Ovary (tissue), 3 donors: ENCODE measurements at regions not wholly inside any gene's neighbourhood (a gene's known extent, or its start where the extent isn't known, plus 50 kb on each side); places are given as distances from the start of the nearest gene placed in this dataset.

Source experiments
- EP300 ChIP-seq: sonication (generic); formaldehyde crosslinking; IDR thresholded peaks from one replicate; pipeline ENCODE4 v1.6.1; 2017; ENCODE audit warnings: antibody characterized with exemption
- POLR2A ChIP-seq: fragments of 450-650 bp; IDR thresholded peaks from one replicate; pipeline ENCODE4 v1.6.1; 2017; ENCODE audit warnings: antibody characterized with exemption, mild to moderate bottlenecking, moderate library complexity
- TF ChIP-seq, protein P1 (sequence below), 3 donors: fragments of 450-650 bp in 2 of 3; fragments of 200-600 bp in 1 of 3; IDR thresholded peaks; one replicate each; pipeline versions ENCODE4 v1.5.1 to v1.8.0; 2016 to 2022; ENCODE audit warnings: antibody characterized with exemption in 3 of 3, mild to moderate bottlenecking in 1 of 3
- donor health status: DM: no; HTN: no; CAD: no.

DNA sequence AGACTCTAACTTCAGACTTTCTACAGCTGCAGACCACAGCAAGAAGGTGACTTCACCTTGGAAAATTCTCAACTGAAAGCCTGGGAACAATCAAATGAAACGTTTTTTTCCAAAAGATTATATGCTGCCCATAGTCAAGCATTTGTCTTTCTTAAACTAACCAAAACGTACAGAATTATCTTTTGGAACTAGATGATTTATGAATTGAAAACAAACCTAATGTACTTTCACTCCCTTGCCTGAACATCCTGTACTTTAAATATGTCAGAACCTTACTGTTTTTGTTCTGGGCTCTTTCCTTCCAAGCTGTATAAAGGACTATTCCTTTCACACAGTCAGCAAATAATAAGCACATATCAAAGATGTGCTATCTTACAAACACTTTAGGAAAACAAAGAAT lies 62.4 kb upstream of the TNFAIP3 start:
- TF ChIP-seq, protein P1, sequence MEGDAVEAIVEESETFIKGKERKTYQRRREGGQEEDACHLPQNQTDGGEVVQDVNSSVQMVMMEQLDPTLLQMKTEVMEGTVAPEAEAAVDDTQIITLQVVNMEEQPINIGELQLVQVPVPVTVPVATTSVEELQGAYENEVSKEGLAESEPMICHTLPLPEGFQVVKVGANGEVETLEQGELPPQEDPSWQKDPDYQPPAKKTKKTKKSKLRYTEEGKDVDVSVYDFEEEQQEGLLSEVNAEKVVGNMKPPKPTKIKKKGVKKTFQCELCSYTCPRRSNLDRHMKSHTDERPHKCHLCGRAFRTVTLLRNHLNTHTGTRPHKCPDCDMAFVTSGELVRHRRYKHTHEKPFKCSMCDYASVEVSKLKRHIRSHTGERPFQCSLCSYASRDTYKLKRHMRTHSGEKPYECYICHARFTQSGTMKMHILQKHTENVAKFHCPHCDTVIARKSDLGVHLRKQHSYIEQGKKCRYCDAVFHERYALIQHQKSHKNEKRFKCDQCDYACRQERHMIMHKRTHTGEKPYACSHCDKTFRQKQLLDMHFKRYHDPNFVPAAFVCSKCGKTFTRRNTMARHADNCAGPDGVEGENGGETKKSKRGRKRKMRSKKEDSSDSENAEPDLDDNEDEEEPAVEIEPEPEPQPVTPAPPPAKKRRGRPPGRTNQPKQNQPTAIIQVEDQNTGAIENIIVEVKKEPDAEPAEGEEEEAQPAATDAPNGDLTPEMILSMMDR (IDR thresholded peaks at IDR 0.05) = no peak
- no peak for TF ChIP-seq POLR2A
- no peak for TF ChIP-seq EP300
